Suprapubic skin (tissue), 4 donors: ENCODE measurements at regions not wholly inside any gene's neighbourhood (a gene's known extent, or its start where the extent isn't known, plus 50 kb on each side); places are given as distances from the start of the nearest gene placed in this dataset.
"Not testable (repeated sequence)": the region's sequence is repeated elsewhere in the genome, so short reads cannot be mapped to it uniquely, and the experiment has no call there.

Experiments used
- DNase-seq, 2 donors: peaks; one replicate each; pipeline ENCODE4 v3.0.0-alpha.2; 2019; ENCODE audit warnings: low spot score in 2 of 2
- H3K27ac ChIP-seq: fragments of 200-600 bp; sonication (generic); one replicate; pipeline ENCODE4 v1.5.1; 2019
- H3K27me3 ChIP-seq: fragments of 200-600 bp; sonication (generic); one replicate; pipeline ENCODE4 v1.5.1; 2019
- H3K36me3 ChIP-seq: fragments of 200-600 bp; sonication (generic); one replicate; pipeline ENCODE4 v1.5.1; 2019
- H3K4me1 ChIP-seq: fragments of 200-600 bp; sonication (generic); one replicate; pipeline ENCODE4 v1.5.1; 2019
- H3K4me3 ChIP-seq: fragments of 200-600 bp; sonication (generic); one replicate; pipeline ENCODE4 v1.5.1; 2019; ENCODE audit warnings: mild to moderate bottlenecking
- H3K9me3 ChIP-seq: fragments of 200-600 bp; sonication (generic); one replicate; pipeline ENCODE4 v1.5.1; 2019
- EP300 ChIP-seq: sonication (generic); formaldehyde crosslinking; IDR thresholded peaks from one replicate; pipeline ENCODE4 v1.6.1; 2017; ENCODE audit warnings: antibody characterized with exemption
- POLR2A ChIP-seq, 2 donors: fragments of 450-650 bp; IDR thresholded peaks; one replicate each; pipeline ENCODE4 v1.6.1; 2017; ENCODE audit warnings: antibody characterized with exemption in 2 of 2, mild to moderate bottlenecking in 2 of 2, moderate library complexity in 2 of 2
- POLR2AphosphoS5 ChIP-seq, 3 donors: sonication (generic); formaldehyde crosslinking; IDR thresholded peaks; one replicate each; pipeline ENCODE4 v1.6.1; 2017; ENCODE audit warnings: antibody characterized with exemption in 3 of 3
- WGBS: methylation state at CpG from one replicate; pipeline ENCODE4 v1.1.5; 2018; 5-methylcytosine and 5-hydroxymethylcytosine counted together
- TF ChIP-seq, protein P1 (sequence below), 2 donors: fragments of 200-600 bp in 1 of 2; fragments of 450-650 bp in 1 of 2; sonication (generic) in 1 of 2; IDR thresholded peaks; one replicate each; pipeline ENCODE4 v1.5.1; 2016 to 2019; ENCODE audit warnings: antibody characterized with exemption in 2 of 2, mild to moderate bottlenecking in 1 of 2, moderate library complexity in 1 of 2

- Histone ChIP-seq H3K4me1 (no peaks in the 10 kb centered on the region), H3K9me3 (no peaks in the 10 kb centered on the region), H3K36me3 (no peaks in the 10 kb centered on the region), H3K27me3 (no peaks in the 10 kb centered on the region), H3K27ac (no peak overlapping the region), H3K4me3 (no peak overlapping the region)
- DNase-seq, result no peak
- 69% methylated on average over 14 of the region's 14 CpGs for WGBS
- no peak for TF ChIP-seq POLR2AphosphoS5 (IDR thresholded peaks at IDR 0.05)
- TF ChIP-seq POLR2A (IDR thresholded peaks at IDR 0.05), result no peak
- no peak for TF ChIP-seq EP300
- TF ChIP-seq, protein P1, sequence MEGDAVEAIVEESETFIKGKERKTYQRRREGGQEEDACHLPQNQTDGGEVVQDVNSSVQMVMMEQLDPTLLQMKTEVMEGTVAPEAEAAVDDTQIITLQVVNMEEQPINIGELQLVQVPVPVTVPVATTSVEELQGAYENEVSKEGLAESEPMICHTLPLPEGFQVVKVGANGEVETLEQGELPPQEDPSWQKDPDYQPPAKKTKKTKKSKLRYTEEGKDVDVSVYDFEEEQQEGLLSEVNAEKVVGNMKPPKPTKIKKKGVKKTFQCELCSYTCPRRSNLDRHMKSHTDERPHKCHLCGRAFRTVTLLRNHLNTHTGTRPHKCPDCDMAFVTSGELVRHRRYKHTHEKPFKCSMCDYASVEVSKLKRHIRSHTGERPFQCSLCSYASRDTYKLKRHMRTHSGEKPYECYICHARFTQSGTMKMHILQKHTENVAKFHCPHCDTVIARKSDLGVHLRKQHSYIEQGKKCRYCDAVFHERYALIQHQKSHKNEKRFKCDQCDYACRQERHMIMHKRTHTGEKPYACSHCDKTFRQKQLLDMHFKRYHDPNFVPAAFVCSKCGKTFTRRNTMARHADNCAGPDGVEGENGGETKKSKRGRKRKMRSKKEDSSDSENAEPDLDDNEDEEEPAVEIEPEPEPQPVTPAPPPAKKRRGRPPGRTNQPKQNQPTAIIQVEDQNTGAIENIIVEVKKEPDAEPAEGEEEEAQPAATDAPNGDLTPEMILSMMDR (IDR thresholded peaks at IDR 0.05), result no peak
These were observed 124.5 kb upstream of the SALL4 start for GRCh38 chr20:51926670-51927305.

- Histone ChIP-seq H3K4me3 (no peak overlapping the region), H3K27ac (no peak overlapping the region), H3K36me3 (no peaks in the 10 kb centered on the region), H3K9me3 (no peaks in the 10 kb centered on the region), H3K27me3 (no peaks in the 10 kb centered on the region), H3K4me1 (no peaks in the 10 kb centered on the region)
- DNase-seq, result no peak
- TF ChIP-seq, protein P1 (IDR thresholded peaks at IDR 0.05), result no peak
- TF ChIP-seq EP300, result no peak
- no peak for TF ChIP-seq POLR2AphosphoS5 (IDR thresholded peaks at IDR 0.05)
- no peak for TF ChIP-seq POLR2A (IDR thresholded peaks at IDR 0.05)
- 96% methylated on average over 3 of the region's 3 CpGs for WGBS
These were observed 122.2 kb upstream of the SALL4 start for GRCh38 chr20:51924509-51924908.

DNA sequence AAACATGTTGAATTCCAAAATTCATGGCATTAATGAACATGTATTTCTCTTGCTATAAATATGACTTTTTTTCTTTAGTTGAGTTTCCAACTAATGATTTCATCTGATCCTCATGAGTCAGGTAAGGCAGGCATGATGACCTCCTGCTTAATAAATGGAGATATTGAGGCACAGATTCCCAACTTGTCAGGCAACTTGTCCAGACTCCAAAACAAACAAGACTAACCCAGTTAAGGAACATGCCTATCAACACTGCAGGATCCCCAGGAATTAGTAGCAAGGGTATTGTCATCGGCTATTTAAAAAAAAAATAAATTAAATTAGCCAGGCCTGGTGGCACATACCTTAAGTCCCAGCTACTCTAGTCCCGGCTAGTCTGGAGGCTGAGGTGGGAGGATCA, 121.3 kb upstream of the SALL4 start:
- Histone ChIP-seq H3K27ac (no peak overlapping the region), H3K4me3 (no peak overlapping the region), H3K4me1 (no peaks in the 10 kb centered on the region), H3K27me3 (no peaks in the 10 kb centered on the region), H3K9me3 (no peaks in the 10 kb centered on the region), H3K36me3 (no peaks in the 10 kb centered on the region)
- WGBS, result 77% methylated on average over 2 of the region's 2 CpGs
- TF ChIP-seq POLR2AphosphoS5 (IDR thresholded peaks at IDR 0.05) (no peak), POLR2A (IDR thresholded peaks at IDR 0.05) (no peak), EP300 (no peak)
- TF ChIP-seq, protein P1 (IDR thresholded peaks at IDR 0.05), result no peak
- DNase-seq, result no peak

DNA sequence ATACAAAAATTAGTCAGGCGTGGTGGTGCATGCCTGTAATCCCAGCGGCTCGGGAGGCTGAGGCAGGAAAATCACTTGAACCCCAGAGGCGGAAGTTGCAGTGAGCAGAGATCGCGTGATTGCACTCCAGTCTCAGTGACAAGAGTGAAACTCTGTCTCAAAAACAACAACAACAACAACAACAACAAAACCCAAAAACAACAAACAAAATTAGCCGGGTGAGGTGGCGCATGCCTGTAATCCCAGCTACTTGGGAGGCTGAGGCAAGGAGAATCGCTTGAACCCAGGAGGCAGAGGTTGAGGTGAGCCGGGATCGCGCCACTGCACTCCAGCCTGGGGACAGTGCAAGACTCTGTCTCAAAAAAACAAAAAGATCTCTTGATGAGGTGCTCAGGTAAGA, 120.5 kb upstream of the SALL4 start:
- not testable (repeated sequence) for H3K36me3 ChIP-seq, H3K27me3 ChIP-seq, H3K27ac ChIP-seq, H3K9me3 ChIP-seq, H3K4me3 ChIP-seq, DNase-seq, H3K4me1 ChIP-seq
- WGBS, result 99% methylated on average over 12 of the region's 12 CpGs

GRCh38 chr20:51918561-51918960, 116.2 kb upstream of the SALL4 start:
- Histone ChIP-seq H3K9me3 (no peaks in the 10 kb centered on the region), H3K4me3 (no peak overlapping the region), H3K4me1 (no peaks in the 10 kb centered on the region), H3K27ac (no peak overlapping the region), H3K36me3 (no peaks in the 10 kb centered on the region), H3K27me3 (no peaks in the 10 kb centered on the region)
- DNase-seq, result no peak
- 67% methylated on average over 7 of the region's 7 CpGs for WGBS
- TF ChIP-seq, protein P1 (IDR thresholded peaks at IDR 0.05), result no peak
- TF ChIP-seq POLR2AphosphoS5 (IDR thresholded peaks at IDR 0.05) (no peak), POLR2A (IDR thresholded peaks at IDR 0.05) (no peak), EP300 (no peak)
